Ishikawa (cell line): ENCODE measurements at regions not wholly inside any gene's neighbourhood (a gene's known extent, or its start where the extent isn't known, plus 50 kb on each side); places are given as distances from the start of the nearest gene placed in this dataset.

Source experiments
- CEBPB ChIP-seq: IDR thresholded peaks from 2 replicates; pipeline ENCODE4 v1.6.1; 2012
- CREB1 ChIP-seq: IDR thresholded peaks from 2 replicates; pipeline ENCODE4 v1.6.1; 2012; ENCODE audit warnings: low read depth
- EGR1 ChIP-seq: IDR thresholded peaks from 2 replicates; pipeline ENCODE4 v1.6.1; 2012
- EP300 ChIP-seq: IDR thresholded peaks from 2 replicates; pipeline ENCODE4 v1.6.1; 2012; ENCODE audit warnings: borderline replicate concordance
- FOXM1 ChIP-seq: IDR thresholded peaks from 2 replicates; pipeline ENCODE4 v1.6.1; 2012; ENCODE audit warnings: low read depth, borderline replicate concordance
- MAX ChIP-seq: IDR thresholded peaks from 2 replicates; pipeline ENCODE4 v1.6.1; 2012
- NFIC ChIP-seq: IDR thresholded peaks from 2 replicates; pipeline ENCODE4 v1.6.1; 2012
- RAD21 ChIP-seq: IDR thresholded peaks from 2 replicates; pipeline ENCODE4 v1.6.1; 2012; ENCODE audit warnings: low read depth
- REST ChIP-seq: IDR thresholded peaks from 2 replicates; pipeline ENCODE4 v1.6.1; 2012; ENCODE audit warnings: low read depth, mild to moderate bottlenecking
- TAF1 ChIP-seq: IDR thresholded peaks from 2 replicates; pipeline ENCODE4 v1.6.1; 2012; ENCODE audit warnings: low read depth, mild to moderate bottlenecking
- TCF12 ChIP-seq: IDR thresholded peaks from 2 replicates; pipeline ENCODE4 v1.6.1; 2012; ENCODE audit warnings: low read depth
- TEAD4 ChIP-seq: IDR thresholded peaks from 2 replicates; pipeline ENCODE4 v1.6.1; 2012
- YY1 ChIP-seq: IDR thresholded peaks from 2 replicates; pipeline ENCODE4 v1.6.1; 2012; ENCODE audit warnings: low read depth
- ZBTB7A ChIP-seq: IDR thresholded peaks from 2 replicates; pipeline ENCODE4 v1.6.1; 2012; ENCODE audit warnings: low read depth
- TF ChIP-seq, protein P1 (sequence below): IDR thresholded peaks from 2 replicates; pipeline ENCODE4 v1.6.1; 2012

DNA sequence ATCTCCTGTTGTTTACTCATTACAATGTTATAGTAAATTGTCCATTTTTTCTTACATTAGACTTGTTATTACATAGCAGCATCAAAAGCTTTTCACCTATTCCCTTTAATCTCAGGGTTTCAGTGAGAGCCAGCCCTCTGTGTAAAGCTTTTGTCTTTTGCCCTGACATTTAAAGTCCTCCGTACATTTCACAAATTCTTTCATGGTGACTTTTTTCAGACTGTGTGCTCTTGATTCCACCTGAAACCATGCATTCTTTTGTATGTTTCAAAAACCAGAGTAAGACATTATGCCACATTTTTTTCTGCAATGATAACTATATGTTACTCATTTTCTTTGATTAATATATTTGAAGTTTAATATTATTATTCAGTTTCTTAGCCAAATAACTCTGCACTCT, 781.4 kb upstream of the ROBO1 start:
- TF ChIP-seq FOXM1: no peak
- TF ChIP-seq RAD21: no peak
- no peak for TF ChIP-seq NFIC
- TF ChIP-seq CREB1: no peak
- TF ChIP-seq, protein P1, sequence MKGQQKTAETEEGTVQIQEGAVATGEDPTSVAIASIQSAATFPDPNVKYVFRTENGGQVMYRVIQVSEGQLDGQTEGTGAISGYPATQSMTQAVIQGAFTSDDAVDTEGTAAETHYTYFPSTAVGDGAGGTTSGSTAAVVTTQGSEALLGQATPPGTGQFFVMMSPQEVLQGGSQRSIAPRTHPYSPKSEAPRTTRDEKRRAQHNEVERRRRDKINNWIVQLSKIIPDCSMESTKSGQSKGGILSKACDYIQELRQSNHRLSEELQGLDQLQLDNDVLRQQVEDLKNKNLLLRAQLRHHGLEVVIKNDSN: no peak
- no peak for TF ChIP-seq TCF12
- no peak for TF ChIP-seq EGR1
- TF ChIP-seq TAF1: no peak
- no peak for TF ChIP-seq CEBPB
- TF ChIP-seq ZBTB7A: no peak
- no peak for TF ChIP-seq YY1
- no peak for TF ChIP-seq EP300
- no peak for TF ChIP-seq MAX
- TF ChIP-seq TEAD4: no peak
- TF ChIP-seq REST: no peak

DNA sequence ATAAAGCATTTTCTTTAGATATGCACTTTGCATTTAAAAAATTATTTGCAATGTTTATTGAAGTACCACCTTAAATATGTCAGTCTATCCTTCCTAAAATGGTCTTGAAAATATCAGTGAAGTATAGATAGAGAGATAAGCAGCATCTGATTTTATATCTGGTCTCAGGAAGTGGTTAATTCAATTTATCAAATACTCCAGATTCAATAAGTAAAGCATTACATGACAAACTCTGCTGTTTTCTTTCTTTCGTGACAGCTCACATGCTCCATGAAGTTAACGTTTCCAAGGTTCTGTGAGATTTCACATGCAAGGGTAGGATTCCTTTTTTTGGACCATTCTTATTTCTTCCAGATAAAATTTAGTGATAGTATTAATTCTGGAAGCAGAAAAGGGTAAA, 775.4 kb upstream of the ROBO1 start:
- no peak for TF ChIP-seq MAX
- TF ChIP-seq RAD21: no peak
- no peak for TF ChIP-seq YY1
- TF ChIP-seq TCF12: no peak
- TF ChIP-seq TAF1: no peak
- no peak for TF ChIP-seq CREB1
- TF ChIP-seq, protein P1: no peak
- no peak for TF ChIP-seq REST

GRCh38 chr3:80542456-80542855, 774.7 kb upstream of the ROBO1 start:
- TF ChIP-seq NFIC: no peak
- TF ChIP-seq ZBTB7A: no peak
- TF ChIP-seq EP300: no peak
- no peak for TF ChIP-seq TAF1
- no peak for TF ChIP-seq FOXM1
- TF ChIP-seq YY1: no peak
- TF ChIP-seq, protein P1: no peak
- TF ChIP-seq REST: no peak

- no peak for TF ChIP-seq ZBTB7A
- no peak for TF ChIP-seq EGR1
- TF ChIP-seq, protein P1: no peak
- no peak for TF ChIP-seq CEBPB
- TF ChIP-seq NFIC: no peak
- no peak for TF ChIP-seq RAD21
- no peak for TF ChIP-seq EP300
- no peak for TF ChIP-seq CREB1
- no peak for TF ChIP-seq MAX
- TF ChIP-seq REST: no peak
These were observed 769.9 kb upstream of the ROBO1 start for GRCh38 chr3:80537680-80538079.
